Vagina (tissue), 2 donors: ENCODE measurements at regions not wholly inside any gene's neighbourhood (a gene's known extent, or its start where the extent isn't known, plus 50 kb on each side); places are given as distances from the start of the nearest gene placed in this dataset.

Experiments
- DNase-seq, 2 donors: peaks; one replicate each; pipeline ENCODE4 v3.0.0-alpha.2; 2017; ENCODE audit errors: extremely low spot score in 2 of 2
- H3K27ac ChIP-seq: fragments of 200-600 bp; sonication (generic); one replicate; pipeline ENCODE4 v1.5.1; 2019
- H3K27me3 ChIP-seq: fragments of 200-600 bp; sonication (generic); one replicate; pipeline ENCODE4 v1.5.1; 2019
- H3K36me3 ChIP-seq, 2 donors: fragments of 200-600 bp; sonication (generic); one replicate each; pipeline ENCODE4 v1.5.1; 2017 to 2019
- H3K4me1 ChIP-seq: fragments of 200-600 bp; sonication (generic); one replicate; pipeline ENCODE4 v1.5.1; 2019
- H3K4me3 ChIP-seq, 2 donors: fragments of 200-600 bp; sonication (generic); 1 replicate in 1 of 2; 2 replicates in 1 of 2; pipeline ENCODE4 v1.5.1; 2016 to 2019
- H3K9me3 ChIP-seq: fragments of 200-600 bp; sonication (generic); one replicate; pipeline ENCODE4 v1.5.1; 2019
- POLR2A ChIP-seq, 2 donors: fragments of 450-650 bp; IDR thresholded peaks; one replicate each; pipeline ENCODE4 v1.6.1; 2017; ENCODE audit warnings: antibody characterized with exemption in 2 of 2, mild to moderate bottlenecking in 2 of 2, moderate library complexity in 2 of 2
- POLR2AphosphoS5 ChIP-seq, 2 donors: sonication (generic); formaldehyde crosslinking; IDR thresholded peaks; one replicate each; pipeline ENCODE4 v1.9.0; 2017; ENCODE audit warnings: antibody characterized with exemption in 2 of 2, mild to moderate bottlenecking in 2 of 2, low read depth in 1 of 2; ENCODE audit not compliant: insufficient read depth in 1 of 2
- intact Hi-C: fragments of 100-400 bp; cut with DNase I; formaldehyde crosslinking; loops from one replicate; pipeline ENCODE4 v1.15.1; 2023
- TF ChIP-seq, protein P1 (sequence below), 3 experiments: fragments of 450-650 bp in 2 of 3; fragments of 200-600 bp in 1 of 3; sonication (generic) in 1 of 3; IDR thresholded peaks; one replicate each; pipeline ENCODE4 v1.5.1; 2017 to 2019; ENCODE audit warnings: antibody characterized with exemption in 3 of 3, mild to moderate bottlenecking in 2 of 3, moderate library complexity in 2 of 3

GRCh38 chr3:106371971-106372805 lies 503.4 kb upstream of the CBLB start:
- TF ChIP-seq POLR2AphosphoS5 (IDR thresholded peaks at IDR 0.05; ENCODE audit: insufficient read depth in 1 of 2, low read depth in 1 of 2) (no peak), POLR2A (IDR thresholded peaks at IDR 0.05) (no peak)
- TF ChIP-seq, protein P1, sequence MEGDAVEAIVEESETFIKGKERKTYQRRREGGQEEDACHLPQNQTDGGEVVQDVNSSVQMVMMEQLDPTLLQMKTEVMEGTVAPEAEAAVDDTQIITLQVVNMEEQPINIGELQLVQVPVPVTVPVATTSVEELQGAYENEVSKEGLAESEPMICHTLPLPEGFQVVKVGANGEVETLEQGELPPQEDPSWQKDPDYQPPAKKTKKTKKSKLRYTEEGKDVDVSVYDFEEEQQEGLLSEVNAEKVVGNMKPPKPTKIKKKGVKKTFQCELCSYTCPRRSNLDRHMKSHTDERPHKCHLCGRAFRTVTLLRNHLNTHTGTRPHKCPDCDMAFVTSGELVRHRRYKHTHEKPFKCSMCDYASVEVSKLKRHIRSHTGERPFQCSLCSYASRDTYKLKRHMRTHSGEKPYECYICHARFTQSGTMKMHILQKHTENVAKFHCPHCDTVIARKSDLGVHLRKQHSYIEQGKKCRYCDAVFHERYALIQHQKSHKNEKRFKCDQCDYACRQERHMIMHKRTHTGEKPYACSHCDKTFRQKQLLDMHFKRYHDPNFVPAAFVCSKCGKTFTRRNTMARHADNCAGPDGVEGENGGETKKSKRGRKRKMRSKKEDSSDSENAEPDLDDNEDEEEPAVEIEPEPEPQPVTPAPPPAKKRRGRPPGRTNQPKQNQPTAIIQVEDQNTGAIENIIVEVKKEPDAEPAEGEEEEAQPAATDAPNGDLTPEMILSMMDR (IDR thresholded peaks at IDR 0.05): no peak
- no peaks in the 10 kb centered on the region for H3K36me3 ChIP-seq
- intact Hi-C loops: no loop called here
- H3K4me3 ChIP-seq: no peak overlapping the region
- no peaks in the 10 kb centered on the region for H3K27me3 ChIP-seq
- H3K27ac ChIP-seq: no peak overlapping the region
- DNase-seq: no peak
- no peaks in the 10 kb centered on the region for H3K9me3 ChIP-seq
- peaks cover 8% of the 10 kb centered on the region for H3K4me1 ChIP-seq

GRCh38 chr3:106372806-106373190 lies 504.0 kb upstream of the CBLB start:
- H3K4me1 ChIP-seq: peaks cover 8% of the 10 kb centered on the region
- H3K36me3 ChIP-seq: no peaks in the 10 kb centered on the region
- no peak overlapping the region for H3K4me3 ChIP-seq
- no peaks in the 10 kb centered on the region for H3K27me3 ChIP-seq
- H3K9me3 ChIP-seq: no peaks in the 10 kb centered on the region
- intact Hi-C loops: no loop called here
- no peak for TF ChIP-seq POLR2AphosphoS5 (IDR thresholded peaks at IDR 0.05; ENCODE audit: insufficient read depth in 1 of 2, low read depth in 1 of 2)
- no peak for TF ChIP-seq POLR2A (IDR thresholded peaks at IDR 0.05)
- TF ChIP-seq, protein P1 (IDR thresholded peaks at IDR 0.05): no peak
- no peak for DNase-seq
- no peak overlapping the region for H3K27ac ChIP-seq

GRCh38 chr3:106376016-106376570 lies 507.3 kb upstream of the CBLB start:
- Histone ChIP-seq H3K36me3 (no peaks in the 10 kb centered on the region), H3K4me1 (peaks cover 8% of the 10 kb centered on the region), H3K27me3 (no peaks in the 10 kb centered on the region), H3K4me3 (no peak overlapping the region), H3K27ac (no peak overlapping the region), H3K9me3 (no peaks in the 10 kb centered on the region)
- DNase-seq: no peak
- TF ChIP-seq, protein P1 (IDR thresholded peaks at IDR 0.05): no peak
- no peak for TF ChIP-seq POLR2A (IDR thresholded peaks at IDR 0.05)
- no peak for TF ChIP-seq POLR2AphosphoS5 (IDR thresholded peaks at IDR 0.05; ENCODE audit: insufficient read depth in 1 of 2, low read depth in 1 of 2)
- intact Hi-C loops: no loop called here

- TF ChIP-seq, protein P1 (IDR thresholded peaks at IDR 0.05): no peak
- TF ChIP-seq POLR2AphosphoS5 (IDR thresholded peaks at IDR 0.05; ENCODE audit: insufficient read depth in 1 of 2, low read depth in 1 of 2) (no peak), POLR2A (IDR thresholded peaks at IDR 0.05) (no peak)
- H3K4me3 ChIP-seq: no peak overlapping the region
- no peak overlapping the region for H3K27ac ChIP-seq
- H3K36me3 ChIP-seq: no peaks in the 10 kb centered on the region
- no peak for DNase-seq
- H3K4me1 ChIP-seq: no peaks in the 10 kb centered on the region
- intact Hi-C loops: no loop called here
- H3K27me3 ChIP-seq: no peaks in the 10 kb centered on the region
- H3K9me3 ChIP-seq: no peaks in the 10 kb centered on the region
These were observed 510.5 kb upstream of the CBLB start for GRCh38 chr3:106379251-106379750.

DNA sequence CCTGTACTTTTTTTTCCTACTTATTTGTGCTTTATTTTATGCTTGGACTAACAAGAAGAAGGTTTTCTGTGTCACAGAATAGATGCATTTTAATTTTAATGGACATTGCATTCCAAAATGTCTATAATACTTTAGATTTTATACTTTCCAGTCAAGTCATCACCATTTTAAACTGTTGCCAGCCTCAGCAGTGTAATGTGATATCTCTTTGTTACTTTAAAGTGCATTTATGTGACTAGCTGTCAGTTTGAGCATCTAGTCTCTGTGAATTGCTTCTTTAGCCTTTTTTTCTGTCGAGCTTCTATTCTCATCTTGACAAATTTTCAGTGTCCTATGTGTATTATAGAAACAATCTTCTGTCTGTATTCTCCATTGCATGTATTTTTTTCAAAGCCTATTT lies 511.4 kb upstream of the CBLB start:
- no peak overlapping the region for H3K4me3 ChIP-seq
- H3K4me1 ChIP-seq: no peaks in the 10 kb centered on the region
- no peak for DNase-seq
- no peaks in the 10 kb centered on the region for H3K9me3 ChIP-seq
- H3K36me3 ChIP-seq: no peaks in the 10 kb centered on the region
- TF ChIP-seq, protein P1 (IDR thresholded peaks at IDR 0.05): no peak
- TF ChIP-seq POLR2AphosphoS5 (IDR thresholded peaks at IDR 0.05; ENCODE audit: insufficient read depth in 1 of 2, low read depth in 1 of 2): no peak
- no peak for TF ChIP-seq POLR2A (IDR thresholded peaks at IDR 0.05)
- intact Hi-C loops: no loop called here
- no peaks in the 10 kb centered on the region for H3K27me3 ChIP-seq
- H3K27ac ChIP-seq: no peak overlapping the region
